DND-41 (cell line): ENCODE measurements at regions not wholly inside any gene's neighbourhood (a gene's known extent, or its start where the extent isn't known, plus 50 kb on each side); places are given as distances from the start of the nearest gene placed in this dataset.

Experiments
- CTCF ChIP-seq: IDR thresholded peaks from 2 replicates; pipeline ENCODE4 v1.5.1; 2012; ENCODE audit warnings: borderline replicate concordance, low read length, moderate library complexity, mild to moderate bottlenecking; ENCODE audit not compliant: poor library complexity, severe bottlenecking; ENCODE audit errors: extremely low read depth
- EZH2 ChIP-seq: IDR thresholded peaks from 3 replicates; pipeline ENCODE4 v1.6.1; 2012; ENCODE audit warnings: borderline replicate concordance, low read depth, mild to moderate bottlenecking, moderate library complexity, low read length, inconsistent platforms; ENCODE audit not compliant: severe bottlenecking

- TF ChIP-seq CTCF (no peak), EZH2 (no peak)
Observed at GRCh38 chr16:48916566-48916965, 306.6 kb upstream of the N4BP1 start.
